ENCODE measurements at regions not wholly inside any gene's neighbourhood (a gene's known extent, or its start where the extent isn't known, plus 50 kb on each side); places are given as distances from the start of the nearest gene placed in this dataset.

- TF ChIP-seq ELF4 (IDR thresholded peaks at IDR 0.05): no peak
- no peak for TF ChIP-seq SP1 (IDR thresholded peaks at IDR 0.05)
- TF ChIP-seq ARNT (IDR thresholded peaks at IDR 0.05): no peak
- no peak for TF ChIP-seq ZNF384 (IDR thresholded peaks at IDR 0.05)
- no peak for TF ChIP-seq SUZ12 (IDR thresholded peaks at IDR 0.05)
- TF ChIP-seq, protein P1, sequence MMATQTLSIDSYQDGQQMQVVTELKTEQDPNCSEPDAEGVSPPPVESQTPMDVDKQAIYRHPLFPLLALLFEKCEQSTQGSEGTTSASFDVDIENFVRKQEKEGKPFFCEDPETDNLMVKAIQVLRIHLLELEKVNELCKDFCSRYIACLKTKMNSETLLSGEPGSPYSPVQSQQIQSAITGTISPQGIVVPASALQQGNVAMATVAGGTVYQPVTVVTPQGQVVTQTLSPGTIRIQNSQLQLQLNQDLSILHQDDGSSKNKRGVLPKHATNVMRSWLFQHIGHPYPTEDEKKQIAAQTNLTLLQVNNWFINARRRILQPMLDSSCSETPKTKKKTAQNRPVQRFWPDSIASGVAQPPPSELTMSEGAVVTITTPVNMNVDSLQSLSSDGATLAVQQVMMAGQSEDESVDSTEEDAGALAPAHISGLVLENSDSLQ (IDR thresholded peaks at IDR 0.05): no peak
- no peak for TF ChIP-seq BHLHE40 (IDR thresholded peaks at IDR 0.05; ENCODE audit: borderline replicate concordance)
Measured at GRCh38 chr4:106425576-106425975, 57.0 kb upstream of the GIMD1 start.
